ENCODE measurements at regions not wholly inside any gene's neighbourhood (a gene's known extent, or its start where the extent isn't known, plus 50 kb on each side); places are given as distances from the start of the nearest gene placed in this dataset.
A peak's percentile ranks its signal among the peaks of the same experiment; 100 is the strongest.

DNA sequence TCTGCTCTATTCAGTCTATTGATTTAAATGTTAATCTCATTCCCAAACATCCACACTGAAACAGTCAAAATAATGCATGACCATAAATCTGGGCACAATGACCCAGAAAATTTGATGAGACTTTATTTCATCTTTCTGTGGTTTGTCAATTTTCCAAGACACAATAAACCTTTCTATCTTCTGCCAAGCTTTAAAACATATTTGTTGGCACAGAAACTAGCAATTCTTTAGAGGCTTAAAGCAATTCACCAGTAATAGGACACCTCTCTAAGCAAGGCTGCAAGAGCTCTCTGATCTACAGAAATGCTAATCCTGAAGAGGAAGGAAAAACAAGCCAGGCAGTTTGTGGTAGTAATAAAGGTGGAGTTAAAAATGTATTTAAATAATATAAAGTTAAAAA is 113.7 kb downstream of the FCRL5 start:
- Histone ChIP-seq H3K4me2 (replicated peaks; ENCODE audit: extremely low read depth, low read length, poor library complexity, severe bottlenecking) (no peak overlapping the region), H2AFZ (ENCODE audit: insufficient read depth, low read depth, low read length, poor library complexity, severe bottlenecking) (no peak overlapping the region), H3K36me3 (replicated peaks in 1 of 2; ENCODE audit: control insufficient read depth in 1 of 2, insufficient read depth in 2 of 2, low read length in 2 of 2) (no peaks in the 10 kb centered on the region), H3K9ac (ENCODE audit: insufficient read depth, low read length, poor library complexity, severe bottlenecking) (no peak overlapping the region), H3K27ac (ENCODE audit: low read depth in 1 of 2, low read length in 2 of 2) (no peak overlapping the region), H3K9me3 (replicated peaks in 1 of 2; ENCODE audit: control insufficient read depth in 1 of 2, insufficient read depth in 1 of 2, low read length in 2 of 2) (no peaks in the 10 kb centered on the region), H3K4me3 (replicated peaks in 1 of 3; ENCODE audit: low read depth in 2 of 3, low read length in 3 of 3) (no peak overlapping the region), H3K4me1 (ENCODE audit: control insufficient read depth in 1 of 2, insufficient read depth in 2 of 2, low read length in 2 of 2) (peaks cover 44 to 45% of the 10 kb centered on the region in 2 donors), H4K20me1 (ENCODE audit: insufficient read depth, low read length) (no peaks in the 10 kb centered on the region), H3K27me3 (ENCODE audit: control insufficient read depth in 2 of 2, insufficient read depth in 2 of 2, low read length in 2 of 2) (no peaks in the 10 kb centered on the region), H3K79me2 (ENCODE audit: insufficient read depth, low read length) (no peaks in the 10 kb centered on the region)
- H3K27me3 Mint-ChIP-seq (ENCODE audit: low read depth in 3 of 3), result peaks cover 0 to 3% (median 2%) of the 10 kb centered on the region in 3 donors
- intact Hi-C loops (cut with micrococcal nuclease), result loop anchor here in 1 of 2 donors (5.0 kb wide), 1 partner anchor 41 kb away; no protein-coding TSS in a partner anchor
- peaks cover 0 to 2% (median 0%) of the 10 kb centered on the region in 7 donors for H3K9me3 Mint-ChIP-seq
- H3K4me3 Mint-ChIP-seq, result no peak overlapping the region
- peak overlapping the region in 1 of 7 donors; percentile 67 for H3K27ac Mint-ChIP-seq
- no peak for TF ChIP-seq CTCF (IDR thresholded peaks at IDR 0.05)
- H3K36me3 Mint-ChIP-seq, result peaks cover 0 to 1% of the 10 kb centered on the region in 2 donors
- no peak for DNase-seq
- H3K4me1 Mint-ChIP-seq, result peaks cover 47% of the 10 kb centered on the region

DNA sequence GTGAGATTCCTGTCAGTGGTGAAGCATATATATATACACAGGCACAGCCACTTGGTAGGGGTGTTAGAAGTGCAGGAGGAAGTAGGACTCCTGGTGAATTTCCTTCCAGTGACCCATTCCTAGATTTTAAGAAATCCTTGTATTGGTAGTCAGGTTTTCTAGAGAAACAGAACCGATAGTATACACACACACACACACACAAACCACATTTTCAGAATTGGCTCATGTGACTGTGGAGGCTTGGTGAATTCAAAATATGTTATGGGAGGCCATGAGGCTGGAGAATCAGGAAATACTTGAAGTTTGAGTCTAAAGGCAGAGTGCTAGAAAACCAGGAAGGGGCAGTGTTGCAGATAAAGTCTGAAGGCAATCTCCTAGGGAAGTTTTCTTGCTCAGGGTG is 114.2 kb downstream of the FCRL5 start:
- H3K27ac ChIP-seq (ENCODE audit: low read depth in 1 of 2, low read length in 2 of 2), result peak overlapping the region in 1 of 2 donors; percentile 74
- no CpG with 5 or more reads among the region's 1 CpG for WGBS (ENCODE audit: insufficient coverage)
- intact Hi-C loops (cut with micrococcal nuclease), result loop anchor here in 1 of 2 donors (5.0 kb wide), 1 partner anchor 41 kb away; no protein-coding TSS in a partner anchor

More for the DNA sequence above, 114.2 kb downstream of the FCRL5 start:
- Histone ChIP-seq H2AFZ (ENCODE audit: insufficient read depth, low read depth, low read length, poor library complexity, severe bottlenecking) (no peak overlapping the region), H3K4me2 (replicated peaks; ENCODE audit: extremely low read depth, low read length, poor library complexity, severe bottlenecking) (no peak overlapping the region), H3K9me3 (replicated peaks in 1 of 2; ENCODE audit: control insufficient read depth in 1 of 2, insufficient read depth in 1 of 2, low read length in 2 of 2) (no peaks in the 10 kb centered on the region), H3K4me3 (replicated peaks in 1 of 3; ENCODE audit: low read depth in 2 of 3, low read length in 3 of 3) (no peak overlapping the region), H3K4me1 (ENCODE audit: control insufficient read depth in 1 of 2, insufficient read depth in 2 of 2, low read length in 2 of 2) (peaks cover 44 to 45% of the 10 kb centered on the region in 2 donors), H3K79me2 (ENCODE audit: insufficient read depth, low read length) (no peaks in the 10 kb centered on the region), H3K9ac (ENCODE audit: insufficient read depth, low read length, poor library complexity, severe bottlenecking) (no peak overlapping the region), H4K20me1 (ENCODE audit: insufficient read depth, low read length) (no peaks in the 10 kb centered on the region), H3K27me3 (ENCODE audit: control insufficient read depth in 2 of 2, insufficient read depth in 2 of 2, low read length in 2 of 2) (no peaks in the 10 kb centered on the region), H3K36me3 (replicated peaks in 1 of 2; ENCODE audit: control insufficient read depth in 1 of 2, insufficient read depth in 2 of 2, low read length in 2 of 2) (no peaks in the 10 kb centered on the region)
- peak in 2 of 3 donors; percentile 7 to 11 for DNase-seq
- Mint-ChIP-seq H3K4me3 (no peak overlapping the region), H3K27me3 (ENCODE audit: low read depth in 3 of 3) (peaks cover 0 to 3% (median 2%) of the 10 kb centered on the region in 3 donors), H3K36me3 (peaks cover 0 to 1% of the 10 kb centered on the region in 2 donors), H3K27ac (peak overlapping the region in 5 of 7 donors; percentile 45 to 90 (median 67)), H3K4me1 (peaks cover 47% of the 10 kb centered on the region), H3K9me3 (peaks cover 0 to 2% (median 0%) of the 10 kb centered on the region in 7 donors)
- no peak for TF ChIP-seq CTCF (IDR thresholded peaks at IDR 0.05)

Measured in CD14-positive monocyte (primary cell).